ENCODE measurements at regions not wholly inside any gene's neighbourhood (a gene's known extent, or its start where the extent isn't known, plus 50 kb on each side); places are given as distances from the start of the nearest gene placed in this dataset.

DNA sequence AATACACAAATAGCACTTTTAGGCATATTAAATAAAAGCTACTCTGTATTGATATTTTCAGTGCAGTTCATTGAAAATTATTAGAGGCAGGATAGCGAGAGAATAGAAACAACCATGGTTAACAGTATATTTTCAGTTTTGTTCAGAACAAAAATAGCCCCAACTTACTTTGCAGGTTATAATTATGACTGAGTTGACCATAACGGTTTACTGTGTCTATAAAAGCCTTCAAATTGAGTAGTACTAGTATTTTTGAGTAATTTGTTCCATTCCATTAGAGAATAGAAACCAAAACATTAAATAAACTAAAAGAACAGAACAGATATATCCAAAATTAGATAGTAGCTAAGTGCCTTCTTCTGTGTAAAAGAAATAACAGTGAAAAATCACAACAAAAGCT lies 1108.4 kb upstream of the PCDH20 start:
- Histone ChIP-seq H3K9me3 (replicated peaks; ENCODE audit: control insufficient read depth, insufficient read depth, low read length) (no peaks in the 10 kb centered on the region), H3K4me2 (ENCODE audit: insufficient read depth, low read length) (no peak overlapping the region), H3K27me3 (ENCODE audit: control insufficient read depth in 2 of 2, insufficient read depth in 2 of 2, low read length in 2 of 2) (no peaks in the 10 kb centered on the region), H3K27ac (ENCODE audit: insufficient read depth, low read depth, low read length) (no peak overlapping the region), H3K4me3 (replicated peaks in 1 of 3; ENCODE audit: insufficient read depth in 1 of 3, low read depth in 1 of 3, low read length in 3 of 3) (no peak overlapping the region), H3K4me1 (ENCODE audit: control insufficient read depth, extremely low read depth, insufficient read depth, low read length) (no peaks in the 10 kb centered on the region), H3K9ac (replicated peaks; ENCODE audit: extremely low read depth, insufficient read depth, low read length) (no peak overlapping the region), H4K20me1 (replicated peaks; ENCODE audit: control insufficient read depth, extremely low read depth, insufficient read depth, low read length) (no peaks in the 10 kb centered on the region), H2AFZ (ENCODE audit: low read depth, low read length) (no peak overlapping the region), H3K79me2 (ENCODE audit: control insufficient read depth, insufficient read depth, low read length) (no peaks in the 10 kb centered on the region), H3K36me3 (ENCODE audit: control insufficient read depth in 2 of 2, extremely low read depth in 1 of 2, insufficient read depth in 2 of 2, low read length in 2 of 2) (no peaks in the 10 kb centered on the region), H3K9me1 (replicated peaks; ENCODE audit: control insufficient read depth, extremely low read depth, insufficient read depth, low read length) (no peaks in the 10 kb centered on the region)
- POLR2A ChIA-PET: no interaction called here
- no peak for DNase-seq (ENCODE audit: low read depth, low spot score)
- BruUV-seq (replicated peaks): no TSS peak
- FAIRE-seq: no peak
- intact Hi-C loops (cut with micrococcal nuclease): loop anchor here (5.0 kb wide), 1 partner anchor 163 kb away; no protein-coding TSS in a partner anchor
- dilution Hi-C loops (cut with MboI; ENCODE audit: extremely low pct_ligation_motif_present, low sequenced_read_pairs): no loop called here
- TF ChIP-seq, protein P1, sequence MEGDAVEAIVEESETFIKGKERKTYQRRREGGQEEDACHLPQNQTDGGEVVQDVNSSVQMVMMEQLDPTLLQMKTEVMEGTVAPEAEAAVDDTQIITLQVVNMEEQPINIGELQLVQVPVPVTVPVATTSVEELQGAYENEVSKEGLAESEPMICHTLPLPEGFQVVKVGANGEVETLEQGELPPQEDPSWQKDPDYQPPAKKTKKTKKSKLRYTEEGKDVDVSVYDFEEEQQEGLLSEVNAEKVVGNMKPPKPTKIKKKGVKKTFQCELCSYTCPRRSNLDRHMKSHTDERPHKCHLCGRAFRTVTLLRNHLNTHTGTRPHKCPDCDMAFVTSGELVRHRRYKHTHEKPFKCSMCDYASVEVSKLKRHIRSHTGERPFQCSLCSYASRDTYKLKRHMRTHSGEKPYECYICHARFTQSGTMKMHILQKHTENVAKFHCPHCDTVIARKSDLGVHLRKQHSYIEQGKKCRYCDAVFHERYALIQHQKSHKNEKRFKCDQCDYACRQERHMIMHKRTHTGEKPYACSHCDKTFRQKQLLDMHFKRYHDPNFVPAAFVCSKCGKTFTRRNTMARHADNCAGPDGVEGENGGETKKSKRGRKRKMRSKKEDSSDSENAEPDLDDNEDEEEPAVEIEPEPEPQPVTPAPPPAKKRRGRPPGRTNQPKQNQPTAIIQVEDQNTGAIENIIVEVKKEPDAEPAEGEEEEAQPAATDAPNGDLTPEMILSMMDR (IDR thresholded peaks at IDR 0.05; ENCODE audit: extremely low read depth in 1 of 2, insufficient read depth in 1 of 2, low read depth in 1 of 2, low read length in 2 of 2): no peak
- TF ChIP-seq JUN (IDR thresholded peaks at IDR 0.05; ENCODE audit: borderline replicate concordance, insufficient read depth, insufficient read length, low read depth) (no peak), POLR2A (IDR thresholded peaks at IDR 0.05; ENCODE audit: low read depth, low read length) (no peak), EZH2 (IDR thresholded peaks at IDR 0.05; ENCODE audit: borderline replicate concordance, low read depth, low read length, severe bottlenecking) (no peak), MYC (IDR thresholded peaks at IDR 0.05; ENCODE audit: low read depth, low read length) (no peak), GATA2 (IDR thresholded peaks at IDR 0.05; ENCODE audit: insufficient read depth, insufficient read length, low read depth, low read length) (no peak), FOS (IDR thresholded peaks at IDR 0.05; ENCODE audit: borderline replicate concordance, insufficient read depth, low read length) (no peak), POLR2AphosphoS5 (IDR thresholded peaks at IDR 0.05; ENCODE audit: insufficient read depth, low read depth, low read length) (no peak)
- TF ChIP-seq, protein P2, sequence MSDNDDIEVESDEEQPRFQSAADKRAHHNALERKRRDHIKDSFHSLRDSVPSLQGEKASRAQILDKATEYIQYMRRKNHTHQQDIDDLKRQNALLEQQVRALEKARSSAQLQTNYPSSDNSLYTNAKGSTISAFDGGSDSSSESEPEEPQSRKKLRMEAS (IDR thresholded peaks at IDR 0.05; ENCODE audit: insufficient read depth, insufficient read length): no peak
- CTCF ChIA-PET: no interaction called here

Data from endothelial cell of umbilical vein (primary cell).